Mesodermal cell (in vitro differentiated cells): ENCODE measurements at regions not wholly inside any gene's neighbourhood (a gene's known extent, or its start where the extent isn't known, plus 50 kb on each side); places are given as distances from the start of the nearest gene placed in this dataset.

Experiments used
- H3K27ac ChIP-seq: 2 replicates; pipeline ENCODE4 v1.7.0; 2013; ENCODE audit warnings: mild to moderate bottlenecking, low read depth, low read length, moderate library complexity; ENCODE audit not compliant: severe bottlenecking
- H3K36me3 ChIP-seq: 2 replicates; pipeline ENCODE4 v1.7.1; 2013; ENCODE audit warnings: mild to moderate bottlenecking, low read length, moderate library complexity; ENCODE audit not compliant: control insufficient read depth, insufficient read depth
- H3K4me1 ChIP-seq: one replicate; pipeline ENCODE4 v1.7.1; 2013; ENCODE audit warnings: mild to moderate bottlenecking, low read length; ENCODE audit not compliant: insufficient read depth, control insufficient read depth, poor library complexity, severe bottlenecking
- H3K4me3 ChIP-seq: 2 replicates; pipeline ENCODE4 v1.7.0; 2013; ENCODE audit warnings: low read length, control low read depth, mild to moderate bottlenecking; ENCODE audit not compliant: insufficient read depth, poor library complexity, severe bottlenecking; ENCODE audit errors: extremely low read depth
- H3K9me3 ChIP-seq: 2 replicates; pipeline ENCODE4 v1.7.1; 2013; ENCODE audit warnings: mild to moderate bottlenecking, low read length, moderate library complexity; ENCODE audit not compliant: control insufficient read depth
- WGBS, 2 experiments: methylation state at CpG; one replicate each; pipeline ENCODE4 v1.1.5; 2013; ENCODE audit warnings: missing lambda C conversion rate in 2 of 2; ENCODE audit not compliant: insufficient coverage in 2 of 2; 5-methylcytosine and 5-hydroxymethylcytosine counted together

DNA sequence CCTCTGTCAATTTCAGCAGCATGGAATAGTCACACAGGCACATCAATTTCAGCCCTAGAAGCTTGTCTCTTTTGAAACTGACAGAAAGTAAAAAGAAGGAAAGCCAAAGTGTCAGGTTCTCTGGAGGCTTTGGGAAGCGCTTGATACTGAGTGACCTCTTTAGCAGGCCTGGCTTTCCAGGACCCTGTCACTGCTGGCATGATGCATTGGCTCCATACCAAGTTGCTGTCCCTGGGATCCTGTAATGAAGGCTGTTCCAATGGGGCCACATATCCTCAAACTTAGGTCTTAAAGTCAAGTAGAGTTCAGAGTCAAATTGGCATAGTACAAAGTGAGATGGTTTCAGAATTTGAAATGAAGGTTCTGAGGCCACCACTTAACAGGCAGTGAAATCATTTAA, 640.9 kb downstream of the SQOR start:
- no peaks in the 10 kb centered on the region for H3K4me1 ChIP-seq
- H3K27ac ChIP-seq = no peak overlapping the region
- 64 to 92% methylated on average over 1 of the region's 1 CpG for WGBS, 2 experiments
- no peaks in the 10 kb centered on the region for H3K36me3 ChIP-seq
- H3K9me3 ChIP-seq = no peaks in the 10 kb centered on the region
- H3K4me3 ChIP-seq = no peak overlapping the region

DNA sequence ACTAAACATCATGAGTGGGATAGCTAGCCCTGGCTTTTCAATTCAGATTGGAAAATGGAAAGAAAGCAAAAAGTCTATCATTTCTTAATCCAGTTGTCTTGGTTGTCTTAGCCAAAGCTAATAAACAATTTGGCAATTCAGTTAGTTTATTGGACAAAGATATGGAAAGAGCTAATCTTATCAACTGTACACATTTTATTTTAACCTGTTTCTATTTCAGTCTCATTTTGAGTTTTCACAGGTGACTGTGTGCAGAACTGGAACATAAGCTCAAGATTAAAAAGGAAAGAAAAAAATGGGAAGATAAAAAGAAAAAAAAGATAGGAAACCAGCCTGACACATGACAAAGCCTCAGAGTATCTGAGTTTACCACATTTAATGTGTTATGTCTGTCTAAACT, 642.6 kb downstream of the SQOR start:
- H3K27ac ChIP-seq = no peak overlapping the region

DNA sequence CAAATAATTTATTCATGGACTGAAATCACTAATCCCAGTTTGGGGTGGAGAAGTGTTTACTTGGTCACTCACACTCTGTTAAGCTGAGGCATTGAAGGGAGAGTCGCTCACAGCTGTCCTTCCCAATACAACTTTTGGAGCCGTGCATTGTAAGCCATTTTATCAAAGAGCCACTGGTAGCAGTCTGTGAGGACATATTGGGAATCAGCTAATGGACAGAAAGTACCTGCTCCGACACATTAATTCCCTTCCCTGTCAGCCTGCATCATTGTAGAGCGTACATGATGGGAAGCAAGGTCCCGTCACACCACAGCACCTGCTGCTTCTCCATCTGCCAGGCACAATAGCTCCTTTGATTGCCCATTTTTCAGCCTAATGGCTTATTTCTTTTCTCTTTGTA, 643.2 kb downstream of the SQOR start:
- Histone ChIP-seq H3K27ac (no peak overlapping the region), H3K9me3 (no peaks in the 10 kb centered on the region), H3K4me3 (no peak overlapping the region), H3K4me1 (no peaks in the 10 kb centered on the region), H3K36me3 (no peaks in the 10 kb centered on the region)
- WGBS, 2 experiments = 93 to 95% methylated on average over 5 of the region's 5 CpGs

More for the DNA sequence above, 642.6 kb downstream of the SQOR start:
- Histone ChIP-seq H3K9me3 (no peaks in the 10 kb centered on the region), H3K4me3 (no peak overlapping the region), H3K4me1 (no peaks in the 10 kb centered on the region), H3K36me3 (no peaks in the 10 kb centered on the region)

DNA sequence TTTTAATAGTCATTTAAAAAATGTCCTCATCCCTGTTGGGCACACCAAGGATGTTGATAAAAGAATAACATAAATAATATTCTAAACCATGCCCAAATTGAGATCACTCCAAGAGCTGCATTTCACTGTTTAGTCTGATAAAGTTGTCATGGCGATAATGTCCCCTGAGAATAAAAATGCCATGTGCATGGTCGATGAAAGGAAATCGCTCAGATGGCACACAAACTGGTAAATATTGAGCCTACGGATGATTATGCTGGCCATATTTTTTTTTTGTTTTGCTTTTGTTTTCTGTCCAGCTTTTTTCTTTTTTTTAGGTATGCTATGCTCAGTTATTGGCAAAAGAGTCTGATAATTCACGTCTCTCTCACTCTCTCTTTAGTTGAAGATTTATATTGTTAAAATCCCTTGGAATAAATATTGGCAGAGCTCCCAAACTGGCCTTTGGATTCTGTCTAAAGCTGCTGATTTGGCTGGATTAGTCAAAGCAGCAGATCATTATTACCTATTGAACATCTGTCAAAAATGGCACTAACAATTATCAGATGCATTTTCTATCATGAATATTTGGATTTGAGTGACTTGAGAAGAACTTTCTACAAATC, 643.8 kb downstream of the SQOR start:
- no peaks in the 10 kb centered on the region for H3K9me3 ChIP-seq
- H3K4me1 ChIP-seq = no peaks in the 10 kb centered on the region
- H3K36me3 ChIP-seq = no peaks in the 10 kb centered on the region
- 88 to 92% methylated on average over 4 of the region's 5 CpGs for WGBS, 2 experiments
- H3K4me3 ChIP-seq = no peak overlapping the region
- no peak overlapping the region for H3K27ac ChIP-seq

DNA sequence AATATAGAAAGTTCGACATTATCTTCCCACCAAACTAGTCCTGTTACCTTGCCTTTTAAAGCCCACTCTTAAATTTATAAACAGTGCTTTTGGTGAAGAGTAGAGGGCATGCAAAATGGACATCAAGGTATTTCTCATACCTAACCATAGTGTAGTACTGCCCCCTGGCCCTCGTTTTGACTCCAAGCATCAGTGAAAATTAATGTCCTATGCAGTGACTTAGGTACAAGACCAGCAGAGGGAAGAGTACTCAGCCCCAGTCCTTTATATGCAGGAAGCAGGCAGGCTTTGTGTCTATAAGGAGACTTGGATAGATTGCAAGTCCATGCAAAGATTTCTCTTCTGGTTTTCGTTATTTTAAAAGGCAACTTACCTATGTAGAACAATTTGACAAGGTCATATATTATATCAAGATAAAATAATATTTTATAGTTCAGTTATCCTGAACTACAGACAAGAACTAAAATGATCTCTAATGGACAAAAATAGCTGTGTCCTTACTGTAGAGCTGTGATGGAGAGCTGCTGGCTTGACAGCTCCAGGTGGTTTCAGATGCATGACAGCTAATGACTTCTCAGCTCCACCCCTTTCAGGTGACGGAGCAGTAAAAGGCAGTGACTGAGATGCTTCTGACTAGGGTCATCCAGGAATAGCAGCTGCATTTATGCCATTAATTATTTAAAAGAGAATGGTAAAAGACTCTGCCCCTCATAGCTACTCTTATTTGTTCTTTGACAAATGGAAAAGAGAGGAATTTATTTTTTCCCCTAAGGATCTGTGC, 646.1 kb downstream of the SQOR start:
- WGBS, 2 experiments = 40% methylated on average over 1 of the region's 4 CpGs; no CpG with 5 or more reads in 1 of the 2 experiments
- H3K4me3 ChIP-seq = no peak overlapping the region
- no peaks in the 10 kb centered on the region for H3K4me1 ChIP-seq
- no peaks in the 10 kb centered on the region for H3K9me3 ChIP-seq
- no peak overlapping the region for H3K27ac ChIP-seq
- no peaks in the 10 kb centered on the region for H3K36me3 ChIP-seq

DNA sequence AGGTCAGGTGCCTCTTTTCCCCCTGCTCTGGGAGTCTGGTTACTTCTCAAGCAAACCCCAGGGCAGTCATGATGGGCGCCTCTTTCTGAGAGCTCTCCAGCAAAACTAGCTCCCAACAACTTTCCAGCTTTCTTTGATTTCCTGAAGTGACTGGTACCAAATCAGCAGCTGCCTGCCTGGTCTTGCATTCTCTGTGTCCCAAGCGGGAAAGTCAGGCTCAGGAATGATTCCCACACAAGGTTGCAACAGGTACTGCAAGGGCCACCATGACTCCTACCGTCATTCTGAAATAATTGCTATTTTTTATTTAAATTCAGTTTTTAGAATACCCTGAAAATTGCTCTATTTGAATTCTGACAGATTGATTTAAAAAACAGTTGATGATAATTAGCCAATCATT, 658.7 kb downstream of the SQOR start:
- H3K4me3 ChIP-seq = no peak overlapping the region
- H3K4me1 ChIP-seq = no peaks in the 10 kb centered on the region
- no peaks in the 10 kb centered on the region for H3K9me3 ChIP-seq
- H3K36me3 ChIP-seq = no peaks in the 10 kb centered on the region
- H3K27ac ChIP-seq = no peak overlapping the region
- WGBS, 2 experiments = 94% methylated on average over 2 of the region's 3 CpGs; no CpG with 5 or more reads in 1 of the 2 experiments

DNA sequence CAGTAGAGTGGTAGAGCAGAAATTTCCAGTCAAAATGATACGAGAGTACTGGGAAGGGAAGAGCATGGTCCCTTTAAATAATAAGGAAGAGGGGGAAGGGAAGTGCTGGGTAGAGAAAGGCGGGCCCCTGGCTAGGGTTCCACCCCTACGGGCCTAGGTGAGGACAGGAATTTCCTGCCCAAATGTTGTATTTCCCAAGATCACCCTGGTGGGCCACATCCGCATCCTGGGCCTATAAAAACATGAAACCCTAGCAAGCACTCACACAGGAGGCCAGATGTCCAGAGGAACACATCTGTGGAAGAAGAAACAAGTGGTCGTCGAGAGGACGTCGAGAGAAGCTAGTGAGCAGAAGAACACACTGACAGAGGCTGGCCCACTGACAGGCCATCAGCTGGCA, 661.2 kb downstream of the SQOR start:
- 91 to 98% methylated on average over 5 to 7 of the region's 8 CpGs for WGBS, 2 experiments
- Histone ChIP-seq H3K27ac (no peak overlapping the region), H3K36me3 (no peaks in the 10 kb centered on the region), H3K9me3 (no peaks in the 10 kb centered on the region), H3K4me1 (no peaks in the 10 kb centered on the region), H3K4me3 (no peak overlapping the region)

DNA sequence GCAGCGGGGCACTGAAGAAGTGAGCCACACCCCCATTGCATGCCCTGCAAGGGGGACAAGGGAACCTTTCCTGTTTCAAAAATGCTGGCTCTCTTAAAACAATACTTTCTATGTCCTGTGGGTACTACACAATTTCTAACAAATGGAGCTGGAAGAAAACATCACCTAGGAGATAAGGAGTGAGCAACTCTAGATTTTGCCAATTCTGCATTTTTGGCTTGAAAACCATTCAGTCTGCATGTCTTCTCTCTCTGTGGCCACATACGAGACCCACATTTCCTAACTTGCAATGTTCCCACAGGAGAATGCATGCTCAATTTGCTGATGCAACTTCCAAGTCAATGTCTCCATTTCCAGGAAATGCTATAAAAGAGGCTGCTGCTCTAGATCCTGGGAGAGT, 662.0 kb downstream of the SQOR start:
- H3K9me3 ChIP-seq = no peaks in the 10 kb centered on the region
- H3K4me1 ChIP-seq = no peaks in the 10 kb centered on the region
- H3K4me3 ChIP-seq = no peak overlapping the region
- H3K36me3 ChIP-seq = no peaks in the 10 kb centered on the region
- no peak overlapping the region for H3K27ac ChIP-seq
- WGBS, 2 experiments = 94 to 100% methylated on average over 1 to 2 of the region's 2 CpGs

DNA sequence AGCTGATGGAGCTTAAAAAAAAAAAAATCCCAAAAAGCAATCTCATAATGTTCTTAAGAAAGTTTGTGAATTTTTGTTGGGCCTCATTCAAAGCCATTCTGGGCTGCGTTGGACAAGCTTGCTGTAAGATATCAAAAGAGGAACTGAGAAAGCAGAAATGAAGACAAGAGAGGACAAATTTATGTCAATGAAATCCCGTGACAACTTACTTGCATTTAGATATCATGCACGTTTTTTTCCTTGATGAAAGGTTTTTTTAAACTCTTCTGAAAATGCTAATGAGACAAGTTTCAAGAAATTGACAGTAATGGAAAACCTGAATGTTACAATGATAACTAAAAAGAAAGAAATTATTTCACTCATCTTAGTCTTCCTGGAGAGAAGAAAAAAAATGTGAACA, 662.9 kb downstream of the SQOR start:
- H3K4me3 ChIP-seq = no peak overlapping the region
- whole genome bisulfite sequencing, 2 experiments = 81 to 94% methylated on average over 2 of the region's 3 CpGs
- no peaks in the 10 kb centered on the region for H3K36me3 ChIP-seq
- no peak overlapping the region for H3K27ac ChIP-seq
- H3K4me1 ChIP-seq = no peaks in the 10 kb centered on the region
- no peaks in the 10 kb centered on the region for H3K9me3 ChIP-seq

DNA sequence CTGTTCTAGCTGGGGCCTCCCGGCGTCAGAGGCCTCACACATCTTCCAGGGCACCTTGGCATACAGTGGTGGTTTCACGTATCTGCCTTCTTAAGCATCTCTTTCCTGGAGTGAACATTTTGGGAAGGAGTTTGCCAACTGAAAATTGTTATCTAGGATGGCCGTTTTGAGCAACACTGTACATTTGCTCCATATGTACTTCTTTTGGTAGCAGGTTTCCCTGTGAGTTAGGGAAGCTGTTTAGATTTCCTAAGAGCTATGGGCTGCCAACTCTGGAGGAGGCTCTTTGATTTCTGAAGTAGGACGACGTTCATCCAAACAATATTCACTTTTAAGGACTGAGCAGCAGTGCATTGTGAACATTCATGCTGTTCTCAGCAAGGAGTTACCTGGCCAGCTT, 665.9 kb downstream of the SQOR start:
- Histone ChIP-seq H3K9me3 (no peaks in the 10 kb centered on the region), H3K27ac (no peak overlapping the region), H3K4me3 (no peak overlapping the region), H3K36me3 (no peaks in the 10 kb centered on the region), H3K4me1 (no peaks in the 10 kb centered on the region)
- 77 to 86% methylated on average over 3 of the region's 6 CpGs for WGBS, 2 experiments

DNA sequence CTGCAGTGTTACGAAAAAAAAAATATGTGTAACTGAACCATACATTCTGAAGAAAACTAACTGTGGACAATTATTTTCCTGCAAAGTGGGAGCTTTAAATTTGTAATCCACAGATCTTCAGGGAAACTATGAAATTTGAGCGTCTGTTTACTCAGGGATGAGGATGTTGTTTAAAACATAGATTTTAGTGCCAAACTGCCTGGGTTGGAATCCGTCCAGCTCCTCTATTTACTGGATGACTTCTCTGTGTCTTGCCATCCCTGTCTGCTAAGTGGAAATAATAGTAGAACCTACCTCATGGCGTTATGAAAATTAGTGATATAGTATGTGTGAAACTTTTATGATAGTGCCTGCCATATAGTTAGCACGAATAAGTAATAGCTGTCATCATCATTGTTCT, 666.5 kb downstream of the SQOR start:
- Histone ChIP-seq H3K4me3 (no peak overlapping the region), H3K27ac (no peak overlapping the region), H3K9me3 (no peaks in the 10 kb centered on the region), H3K36me3 (no peaks in the 10 kb centered on the region), H3K4me1 (no peaks in the 10 kb centered on the region)
- 63% methylated on average over 3 of the region's 5 CpGs; no CpG with 5 or more reads in 1 of the 2 experiments for WGBS, 2 experiments
